H1 (cell line): ENCODE measurements at regions not wholly inside any gene's neighbourhood (a gene's known extent, or its start where the extent isn't known, plus 50 kb on each side); places are given as distances from the start of the nearest gene placed in this dataset.

Experiments used
- CTCF ChIA-PET: fragments of 300-600 bp; sonication (Branson Sonifier 250); formaldehyde crosslinking; loops from one replicate; lab custom pipeline; 2021; ENCODE audit not compliant: partially characterized antibody; lab: Charles Lee
- POLR2A ChIA-PET: fragments of 300-600 bp; sonication (Branson Sonifier 250); formaldehyde crosslinking; loops from one replicate; lab custom pipeline; 2021; ENCODE audit warnings: inconsistent platforms; ENCODE audit not compliant: partially characterized antibody; lab: Charles Lee
- DNase-seq, 2 experiments: peaks; one replicate each; pipeline versions ENCODE4 v3.0.0 to v3.0.0-alpha.2; 2010 to 2022; ENCODE audit warnings: low spot score in 2 of 2, low read depth in 1 of 2, mixed read lengths in 1 of 2
- FAIRE-seq: peaks from 2 replicates; lab custom pipeline; 2011; peaks lifted over from hg19 to GRCh38; lab: Jason Lieb, UNC
- H2AFZ ChIP-seq: 2 replicates; pipeline ENCODE4 v1.8.1; 2012; ENCODE audit warnings: low read length, inconsistent platforms
- H2AK5ac ChIP-seq: 2 replicates; pipeline ENCODE4 v1.6.1; 2013; ENCODE audit warnings: low read depth, low read length
- H2BK120ac ChIP-seq: replicated peaks from 2 replicates; pipeline ENCODE3; 2013; ENCODE audit warnings: low read depth, low read length, inconsistent platforms
- H2BK12ac ChIP-seq: 2 replicates; pipeline ENCODE4 v1.6.1; 2013; ENCODE audit warnings: low read depth, low read length
- H2BK15ac ChIP-seq: 2 replicates; pipeline ENCODE4 v1.6.1; 2013; ENCODE audit warnings: low read length
- H2BK20ac ChIP-seq: 2 replicates; pipeline ENCODE4 v1.6.1; 2013; ENCODE audit warnings: low read length
- H2BK5ac ChIP-seq: 2 replicates; pipeline ENCODE4 v1.6.1; 2013; ENCODE audit warnings: low read depth, low read length
- H3K14ac ChIP-seq: 2 replicates; pipeline ENCODE4 v1.6.1; 2013; ENCODE audit warnings: inconsistent platforms; ENCODE audit not compliant: insufficient read length
- H3K18ac ChIP-seq: 2 replicates; pipeline ENCODE4 v1.6.1; 2013; ENCODE audit warnings: low read length; ENCODE audit errors: extremely low read depth
- H3K23ac ChIP-seq: 2 replicates; pipeline ENCODE4 v1.6.1; 2013; ENCODE audit warnings: inconsistent platforms; ENCODE audit not compliant: insufficient read length
- H3K23me2 ChIP-seq: 2 replicates; pipeline ENCODE4 v1.6.1; 2013; ENCODE audit warnings: low read depth, low read length
- H3K27ac ChIP-seq: 2 replicates; pipeline ENCODE4 v1.6.1; 2011; ENCODE audit warnings: low read depth, low read length, inconsistent platforms
- H3K27me3 ChIP-seq, 4 experiments: replicated peaks in 1 of 4; 1 replicate in 1 of 4; 2 replicates in 3 of 4; pipeline versions ENCODE4 v1.6.1 to v1.8.1; 2011 to 2013; ENCODE audit warnings: low read length in 3 of 4, mild to moderate bottlenecking in 3 of 4, inconsistent platforms in 2 of 4, mixed read lengths in 2 of 4, moderate library complexity in 1 of 4; ENCODE audit not compliant: control insufficient read depth in 3 of 4, insufficient read depth in 3 of 4; ENCODE audit errors: extremely low read depth in 1 of 4
- H3K36me3 ChIP-seq, 4 experiments: 2 replicates each; pipeline versions ENCODE4 v1.6.1 to v1.8.1; 2011 to 2013; ENCODE audit warnings: mild to moderate bottlenecking in 4 of 4, low read length in 3 of 4, moderate library complexity in 2 of 4, control low read depth in 1 of 4, inconsistent platforms in 1 of 4; ENCODE audit not compliant: insufficient read depth in 4 of 4, control insufficient read depth in 2 of 4
- H3K4ac ChIP-seq: replicated peaks from 2 replicates; pipeline ENCODE3; 2013; ENCODE audit warnings: low read length, low read depth, mixed read lengths, inconsistent platforms; ENCODE audit not compliant: insufficient read length
- H3K4me1 ChIP-seq, 4 experiments: replicated peaks in 1 of 4; 1 replicate in 1 of 4; 2 replicates in 3 of 4; pipeline versions ENCODE4 v1.6.1 to v1.8.1; 2011 to 2013; ENCODE audit warnings: low read length in 3 of 4, inconsistent platforms in 2 of 4, mixed read lengths in 1 of 4; ENCODE audit not compliant: insufficient read depth in 4 of 4, control insufficient read depth in 3 of 4
- H3K4me2 ChIP-seq, 2 experiments: 2 replicates each; pipeline versions ENCODE4 v1.6.1 to v1.8.1; 2011 to 2013; ENCODE audit warnings: low read depth in 2 of 2, low read length in 2 of 2, control low read depth in 1 of 2, inconsistent platforms in 1 of 2, mild to moderate bottlenecking in 1 of 2; ENCODE audit not compliant: insufficient read depth in 1 of 2
- H3K4me3 ChIP-seq, 4 experiments: fragments of 200-600, 300-600 bp in 1 of 4; sonication (generic), shearing (Covaris generic), sonication (Bioruptor Twin) in 1 of 4; 2 replicates each; pipeline versions ENCODE4 v1.5.1 to v1.8.1; 2011 to 2016; ENCODE audit warnings: low read length in 4 of 4, low read depth in 3 of 4, control low read depth in 2 of 4, inconsistent platforms in 2 of 4, mild to moderate bottlenecking in 2 of 4, mixed read lengths in 1 of 4, moderate library complexity in 1 of 4; ENCODE audit not compliant: insufficient read depth in 2 of 4; ENCODE audit errors: extremely low read depth in 1 of 4
- H3K56ac ChIP-seq: replicated peaks from 2 replicates; pipeline ENCODE3; 2013; ENCODE audit warnings: low read depth, mild to moderate bottlenecking, mixed read lengths, low read length, inconsistent platforms; ENCODE audit not compliant: insufficient read length
- H3K79me1 ChIP-seq: 2 replicates; pipeline ENCODE4 v1.6.1; 2013; ENCODE audit warnings: low read depth, low read length, control low read depth
- H3K79me2 ChIP-seq, 2 experiments: 2 replicates each; pipeline versions ENCODE4 v1.6.1 to v1.8.1; 2012 to 2013; ENCODE audit warnings: low read length in 2 of 2, mild to moderate bottlenecking in 2 of 2, inconsistent platforms in 1 of 2; ENCODE audit not compliant: insufficient read depth in 2 of 2, control insufficient read depth in 1 of 2
- H3K9ac ChIP-seq, 4 experiments: replicated peaks in 1 of 4; 1 replicate in 1 of 4; 2 replicates in 3 of 4; pipeline versions ENCODE4 v1.6.1 to v1.8.1; 2011 to 2013; ENCODE audit warnings: low read depth in 3 of 4, low read length in 3 of 4, control low read depth in 2 of 4, mild to moderate bottlenecking in 2 of 4, moderate library complexity in 2 of 4, inconsistent platforms in 1 of 4; ENCODE audit errors: extremely low read depth in 1 of 4
- H3K9me3 ChIP-seq, 2 experiments: 2 replicates each; pipeline versions ENCODE4 v1.6.1 to v1.8.1; 2012 to 2013; ENCODE audit warnings: mild to moderate bottlenecking in 2 of 2, moderate library complexity in 2 of 2, control low read depth in 1 of 2, inconsistent platforms in 1 of 2, low read depth in 1 of 2, low read length in 1 of 2, mixed read lengths in 1 of 2; ENCODE audit not compliant: insufficient read depth in 2 of 2
- H4K20me1 ChIP-seq, 2 experiments: replicated peaks in 1 of 2; 2 replicates each; pipeline versions ENCODE3 to v1.8.1; 2011 to 2013; ENCODE audit warnings: inconsistent platforms in 2 of 2, low read length in 2 of 2, mild to moderate bottlenecking in 1 of 2; ENCODE audit not compliant: insufficient read depth in 2 of 2, control insufficient read depth in 1 of 2
- H4K5ac ChIP-seq: 2 replicates; pipeline ENCODE4 v1.6.1; 2013; ENCODE audit warnings: low read length, low read depth, mixed read lengths, inconsistent platforms; ENCODE audit not compliant: insufficient read length
- H4K8ac ChIP-seq: 2 replicates; pipeline ENCODE4 v1.8.0; 2013; ENCODE audit warnings: mild to moderate bottlenecking, moderate library complexity, low read length, inconsistent platforms; ENCODE audit not compliant: insufficient read depth; ENCODE audit errors: extremely low read depth
- H4K91ac ChIP-seq: replicated peaks from 2 replicates; pipeline ENCODE3; 2013; ENCODE audit warnings: low read length, mixed read lengths, inconsistent platforms; ENCODE audit not compliant: insufficient read length
- CBX5 ChIP-seq: fragments of 300-800, 300-1000 bp; sonication (generic); IDR thresholded peaks from 2 replicates; pipeline ENCODE4 v1.7.1; 2016; ENCODE audit warnings: antibody characterized with exemption, low read length, low read depth
- CEBPB ChIP-seq: IDR thresholded peaks from 2 replicates; pipeline ENCODE4 v1.6.1; 2012; ENCODE audit warnings: low read depth, low read length
- KDM1A ChIP-seq: fragments of 200-600, 300-600 bp; sonication (generic); IDR thresholded peaks from 2 replicates; pipeline ENCODE4 v1.7.1; 2016; ENCODE audit warnings: mild to moderate bottlenecking, low read length, borderline replicate concordance
- POLR2AphosphoS5 ChIP-seq: IDR thresholded peaks from 2 replicates; pipeline ENCODE4 v1.6.1; 2011; ENCODE audit warnings: low read depth, low read length
- WGBS, 2 experiments: shearing (Covaris generic) in 1 of 2; methylation state at CpG; one replicate each; pipeline versions ENCODE4 v1.1.6 to v1.1.7; 2013 to 2015; ENCODE audit warnings: low lambda C conversion rate in 2 of 2, mixed read lengths in 2 of 2, inconsistent platforms in 1 of 2, low coverage in 1 of 2, missing lambda C conversion rate in 1 of 2; ENCODE audit not compliant: insufficient replicate concordance in 2 of 2, insufficient coverage in 1 of 2, insufficient read length in 1 of 2; ENCODE audit errors: extremely low coverage in 1 of 2, missing lambda C conversion rate in 1 of 2; 5-methylcytosine and 5-hydroxymethylcytosine counted together
- TF ChIP-seq, protein P1 (sequence below): IDR thresholded peaks from 2 replicates; pipeline ENCODE4 v1.6.1; 2011; ENCODE audit warnings: low read length, improper control_type of control experiment
- TF ChIP-seq, protein P2 (sequence below): IDR thresholded peaks from 2 replicates; pipeline ENCODE4 v1.6.1; 2012; ENCODE audit warnings: low read length, inconsistent platforms

GRCh38 chr5:159447116-159447515, 116.8 kb upstream of the IL12B start:
- Histone ChIP-seq H3K9me3 (no peaks in the 10 kb centered on the region), H3K36me3 (no peaks in the 10 kb centered on the region), H2BK20ac (no peak overlapping the region), H2AK5ac (no peak overlapping the region), H2BK120ac (no peak overlapping the region), H2AFZ (no peak overlapping the region), H4K91ac (no peak overlapping the region), H3K79me2 (no peaks in the 10 kb centered on the region), H3K9ac (no peak overlapping the region), H3K27ac (no peak overlapping the region), H3K27me3 (no peaks in the 10 kb centered on the region), H3K4ac (no peak overlapping the region), H4K20me1 (no peaks in the 10 kb centered on the region), H2BK5ac (no peak overlapping the region), H4K8ac (no peak overlapping the region), H2BK12ac (no peak overlapping the region), H3K14ac (no peak overlapping the region), H3K23me2 (no peaks in the 10 kb centered on the region), H3K4me3 (no peak overlapping the region), H3K4me2 (no peak overlapping the region), H3K79me1 (no peaks in the 10 kb centered on the region), H2BK15ac (no peak overlapping the region), H3K18ac (no peak overlapping the region), H3K23ac (no peak overlapping the region), H4K5ac (no peak overlapping the region), H3K4me1 (peaks cover 0 to 4% (median 2%) of the 10 kb centered on the region in 4 experiments; a peak in 4 of 7 replicates), H3K56ac (no peak overlapping the region)
- WGBS, 2 experiments = 87% methylated on average over 1 of the region's 1 CpG; no CpG with 5 or more reads in 1 of the 2 experiments
- CTCF ChIA-PET = interaction anchor here (0.9 to 3.7 kb wide), 8 partner anchors 28 to 540 kb away, joined by 3 to 10 read pairs (median 4); no protein-coding TSS in a partner anchor
- no peak for DNase-seq
- no peak for FAIRE-seq
- POLR2A ChIA-PET = no interaction called here
- TF ChIP-seq POLR2AphosphoS5 = no peak
- TF ChIP-seq CEBPB = no peak
- TF ChIP-seq, protein P1, sequence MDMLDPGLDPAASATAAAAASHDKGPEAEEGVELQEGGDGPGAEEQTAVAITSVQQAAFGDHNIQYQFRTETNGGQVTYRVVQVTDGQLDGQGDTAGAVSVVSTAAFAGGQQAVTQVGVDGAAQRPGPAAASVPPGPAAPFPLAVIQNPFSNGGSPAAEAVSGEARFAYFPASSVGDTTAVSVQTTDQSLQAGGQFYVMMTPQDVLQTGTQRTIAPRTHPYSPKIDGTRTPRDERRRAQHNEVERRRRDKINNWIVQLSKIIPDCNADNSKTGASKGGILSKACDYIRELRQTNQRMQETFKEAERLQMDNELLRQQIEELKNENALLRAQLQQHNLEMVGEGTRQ = no peak
- TF ChIP-seq CBX5 = no peak
- TF ChIP-seq, protein P2, sequence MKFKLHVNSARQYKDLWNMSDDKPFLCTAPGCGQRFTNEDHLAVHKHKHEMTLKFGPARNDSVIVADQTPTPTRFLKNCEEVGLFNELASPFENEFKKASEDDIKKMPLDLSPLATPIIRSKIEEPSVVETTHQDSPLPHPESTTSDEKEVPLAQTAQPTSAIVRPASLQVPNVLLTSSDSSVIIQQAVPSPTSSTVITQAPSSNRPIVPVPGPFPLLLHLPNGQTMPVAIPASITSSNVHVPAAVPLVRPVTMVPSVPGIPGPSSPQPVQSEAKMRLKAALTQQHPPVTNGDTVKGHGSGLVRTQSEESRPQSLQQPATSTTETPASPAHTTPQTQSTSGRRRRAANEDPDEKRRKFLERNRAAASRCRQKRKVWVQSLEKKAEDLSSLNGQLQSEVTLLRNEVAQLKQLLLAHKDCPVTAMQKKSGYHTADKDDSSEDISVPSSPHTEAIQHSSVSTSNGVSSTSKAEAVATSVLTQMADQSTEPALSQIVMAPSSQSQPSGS = no peak
- TF ChIP-seq KDM1A = no peak
